HG03135 (cell line): ENCODE measurements at regions not wholly inside any gene's neighbourhood (a gene's known extent, or its start where the extent isn't known, plus 50 kb on each side); places are given as distances from the start of the nearest gene placed in this dataset.
A peak's percentile ranks its signal among the peaks of the same experiment; 100 is the strongest.

Source experiments
- ATAC-seq: cut with Tn5 transposase; IDR thresholded peaks from one replicate; pipeline ENCODE4 v1.9.1; 2021; ENCODE audit warnings: mild to moderate bottlenecking, moderate library complexity; ENCODE audit not compliant: unreplicated experiment

DNA sequence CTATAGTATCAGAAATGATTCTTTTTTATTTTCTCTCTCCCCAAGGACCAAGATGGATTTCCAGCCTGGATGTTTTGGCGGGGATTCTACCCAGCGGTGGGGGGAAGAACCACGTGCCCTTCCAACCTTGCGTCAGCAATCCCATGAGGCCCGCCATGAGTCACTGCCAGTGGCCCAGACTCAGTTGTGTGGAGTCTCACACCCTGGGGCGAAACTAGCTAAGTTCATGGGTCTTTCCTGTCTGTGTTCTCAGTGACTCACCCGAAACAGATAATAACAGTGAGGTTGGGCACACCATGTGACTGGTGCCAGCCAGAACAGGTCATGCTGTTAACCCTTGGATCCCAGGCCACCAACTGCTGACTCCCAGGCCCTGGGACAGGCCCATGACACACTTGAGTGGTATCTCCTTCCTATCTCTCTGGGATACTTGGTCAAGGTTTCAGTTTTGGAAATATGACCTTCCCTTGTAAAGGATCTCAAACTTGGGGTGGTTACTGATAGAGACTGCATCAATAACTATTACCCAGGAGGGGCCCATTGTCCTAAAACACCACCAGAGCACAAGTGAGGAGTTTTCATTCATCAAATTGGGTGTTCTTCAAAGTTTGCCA lies 98.0 kb upstream of the DUSP10 start:
- peak; percentile 78 for ATAC-seq

DNA sequence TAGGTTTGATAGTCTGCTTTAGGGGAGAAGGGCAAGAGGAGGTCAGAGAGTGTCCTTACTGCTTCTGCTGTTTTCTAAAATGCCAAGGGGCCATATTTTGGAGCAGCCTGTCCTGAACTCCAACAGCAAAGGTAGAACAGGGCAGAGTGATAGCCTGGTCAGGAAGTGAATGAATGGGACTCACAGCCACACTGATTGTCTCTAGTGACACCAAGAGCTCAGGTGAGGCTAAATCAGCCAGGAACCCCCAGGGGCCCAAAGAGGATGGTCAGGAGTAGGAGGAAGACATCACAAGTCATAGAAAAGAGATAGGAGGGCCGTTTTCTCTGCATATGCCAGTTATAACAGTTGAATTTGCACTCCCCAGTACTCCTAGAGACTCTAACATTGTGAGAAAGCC lies 97.4 kb upstream of the DUSP10 start:
- ATAC-seq: peak; percentile 11

DNA sequence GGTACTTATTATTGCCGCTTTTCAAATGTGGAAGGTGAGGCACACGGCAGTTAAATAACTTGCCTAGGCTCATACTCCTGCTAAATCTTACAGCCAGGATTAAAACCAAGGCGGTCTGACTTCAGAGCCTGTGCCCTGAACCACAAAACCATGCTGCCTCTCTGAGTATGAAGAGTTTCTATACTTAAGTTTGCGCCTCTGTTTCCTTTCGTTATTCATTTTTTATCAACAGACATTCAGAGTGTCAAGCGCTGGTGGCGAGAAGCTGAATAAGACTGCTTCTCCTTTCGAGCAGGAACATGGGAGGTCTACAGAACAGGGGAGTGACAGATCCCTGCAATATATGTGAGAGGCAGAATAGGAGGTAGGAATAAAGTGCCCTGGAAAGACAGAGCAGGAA lies 96.0 kb upstream of the DUSP10 start:
- ATAC-seq: peak; percentile 45

DNA sequence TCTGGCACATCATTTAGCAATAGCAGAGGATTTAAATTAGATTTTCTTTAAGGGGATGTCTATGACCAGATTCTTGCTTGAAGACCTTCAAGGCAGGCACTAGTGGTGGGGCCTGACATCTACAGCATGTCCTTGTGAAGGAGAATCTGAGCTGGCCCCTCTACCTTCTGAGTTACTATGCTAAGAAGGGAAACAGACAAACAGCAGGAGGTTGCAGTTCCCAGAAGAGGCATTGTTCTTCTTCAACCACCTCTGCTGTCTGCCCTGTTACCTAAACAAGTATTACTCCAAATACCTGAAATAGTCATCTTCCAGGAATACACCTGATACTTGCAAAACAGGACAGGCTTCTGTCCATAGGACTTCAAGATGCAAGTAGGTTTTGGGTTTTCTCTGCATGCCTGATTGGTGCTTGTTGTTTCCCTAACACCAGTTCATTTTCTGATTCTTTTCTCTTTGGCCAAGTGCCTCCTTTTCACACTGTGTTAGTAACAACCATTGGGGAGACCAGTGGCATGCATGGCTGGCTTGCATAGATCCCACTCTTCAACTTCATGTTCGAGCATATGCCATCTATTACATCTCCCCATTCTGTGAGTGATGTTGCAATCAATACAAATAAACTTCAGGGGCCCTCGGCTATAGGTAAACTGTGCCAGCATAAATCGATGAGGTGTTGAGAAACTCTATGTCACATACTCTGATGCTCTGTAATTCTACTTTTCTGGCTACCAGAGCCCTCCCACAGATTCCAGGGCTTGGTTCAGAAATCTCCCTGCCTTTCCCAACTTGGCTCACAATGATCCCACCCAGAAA lies 93.0 kb upstream of the DUSP10 start:
- ATAC-seq: no peak

DNA sequence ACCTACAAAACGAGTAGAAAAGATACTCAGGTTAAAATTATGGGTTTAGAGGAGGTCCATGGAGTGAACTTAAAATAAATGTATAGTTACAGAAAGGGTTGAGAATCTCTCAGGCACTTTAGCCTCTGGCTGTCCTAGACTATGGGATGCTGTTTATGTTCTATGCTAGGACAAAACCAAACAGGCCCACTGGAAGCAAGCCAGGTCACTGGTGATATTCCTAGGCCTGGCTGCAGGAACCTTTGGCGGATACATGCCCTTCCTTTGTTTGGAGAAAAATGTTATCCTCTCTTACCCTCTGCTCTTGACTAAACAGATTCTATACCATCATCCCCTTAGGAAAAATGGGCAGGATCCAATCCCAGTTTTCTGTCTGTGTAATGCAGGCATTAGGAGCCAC lies 90.7 kb upstream of the DUSP10 start:
- no peak for ATAC-seq

DNA sequence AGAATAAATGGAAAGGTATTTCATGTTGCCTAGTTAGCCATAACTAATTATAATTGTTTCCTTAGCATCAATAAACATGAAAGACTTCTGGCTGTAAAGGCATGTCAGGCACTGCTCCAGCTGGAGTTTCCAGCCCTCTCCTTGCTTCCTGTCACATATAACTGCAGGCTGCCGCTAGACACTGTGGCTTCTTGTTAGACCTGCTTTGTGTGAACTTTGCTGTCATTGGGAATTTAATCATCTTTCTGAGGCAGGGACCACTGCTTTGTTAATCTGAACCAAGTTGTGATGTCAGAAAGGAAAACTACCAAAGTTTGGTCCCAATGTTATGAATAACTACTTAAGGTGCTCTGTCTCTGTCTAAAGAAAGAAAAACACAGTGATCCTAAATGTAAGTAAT lies 90.3 kb upstream of the DUSP10 start:
- no peak for ATAC-seq

DNA sequence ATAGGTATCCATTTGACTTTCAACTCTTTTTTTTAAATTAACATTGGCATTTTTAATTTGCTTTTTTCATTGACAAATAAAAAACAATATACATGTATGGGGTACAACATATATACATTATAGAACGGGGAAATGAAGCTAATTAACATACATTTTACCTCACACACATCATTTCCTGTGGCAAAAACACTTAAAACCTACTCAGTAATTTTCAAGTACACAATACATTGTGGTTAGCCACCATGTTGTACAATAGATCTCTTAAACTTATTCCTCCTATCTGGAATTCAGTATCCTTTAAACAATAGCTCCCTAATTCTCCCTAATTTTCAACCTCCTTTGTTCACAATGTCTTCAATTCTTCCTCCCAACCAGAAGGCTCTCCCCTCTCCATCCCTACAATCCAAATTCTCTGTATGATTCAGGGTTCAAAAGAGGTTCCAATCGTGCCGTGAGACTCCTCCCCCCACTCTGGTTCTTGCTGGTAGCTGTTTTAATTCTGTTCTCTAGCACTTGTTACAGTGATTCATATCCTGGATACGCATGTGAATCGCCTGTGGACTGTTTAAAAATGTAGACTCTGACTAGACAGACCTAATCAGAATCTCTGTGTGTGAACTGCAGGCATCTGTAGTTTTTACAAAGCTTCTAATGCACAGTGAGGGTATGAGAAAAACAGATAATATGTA lies 87.6 kb upstream of the DUSP10 start:
- no peak for ATAC-seq

DNA sequence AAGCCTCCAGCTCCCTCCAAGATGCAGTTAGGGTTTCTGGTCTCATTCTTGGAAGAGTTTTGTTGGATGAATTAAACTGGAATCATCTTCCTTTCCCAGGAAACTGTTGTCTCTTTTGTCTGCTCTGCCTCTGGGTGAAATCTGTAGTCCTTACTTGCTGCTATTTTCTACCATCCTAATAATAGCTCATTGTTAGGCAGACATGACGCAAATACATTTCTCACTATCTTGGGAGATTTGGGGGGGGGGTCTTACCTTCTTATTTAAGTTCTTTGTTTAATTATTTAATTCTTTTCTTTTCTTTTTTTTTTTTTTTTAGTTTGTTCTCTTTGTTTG lies 85.4 kb upstream of the DUSP10 start:
- ATAC-seq: no peak

DNA sequence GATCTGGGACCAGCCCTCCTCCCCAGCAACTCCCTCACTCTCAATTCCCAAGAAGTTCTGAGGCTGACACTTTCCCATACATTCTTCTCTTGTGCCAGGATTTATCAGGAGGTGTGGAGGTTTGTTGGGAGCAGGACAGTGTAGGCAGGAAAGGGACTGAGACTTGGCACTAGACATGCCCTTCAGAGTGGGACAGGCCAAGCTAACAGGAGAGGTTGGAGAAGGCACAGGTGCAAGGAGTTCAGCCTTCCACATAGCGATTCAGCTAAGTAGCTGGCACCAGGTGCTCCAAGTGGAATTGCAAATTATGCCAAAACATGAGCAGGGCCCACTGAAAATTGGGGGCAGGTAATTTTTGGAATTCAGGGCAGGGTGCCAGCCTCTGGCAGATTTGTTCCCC lies 83.0 kb upstream of the DUSP10 start:
- ATAC-seq: no peak

DNA sequence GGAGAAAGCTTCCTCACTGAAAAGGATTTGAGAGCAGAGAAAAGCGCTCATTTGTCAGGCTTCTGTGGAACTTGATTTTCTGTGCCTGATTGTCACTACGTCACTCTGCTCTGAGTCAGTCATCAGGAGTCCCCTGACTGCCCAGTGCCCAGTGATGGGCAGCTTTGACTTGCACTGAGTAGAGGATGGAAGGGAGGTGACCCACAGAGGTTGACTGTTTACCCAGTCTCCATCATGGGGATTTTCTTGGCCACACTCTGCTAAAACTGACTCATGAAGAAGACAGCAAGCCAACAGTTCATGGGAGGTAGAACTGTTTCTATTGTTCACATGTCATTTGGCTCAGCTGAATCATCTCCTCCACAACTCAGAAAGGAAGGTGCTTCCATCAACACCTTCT lies 82.1 kb upstream of the DUSP10 start:
- ATAC-seq: no peak

DNA sequence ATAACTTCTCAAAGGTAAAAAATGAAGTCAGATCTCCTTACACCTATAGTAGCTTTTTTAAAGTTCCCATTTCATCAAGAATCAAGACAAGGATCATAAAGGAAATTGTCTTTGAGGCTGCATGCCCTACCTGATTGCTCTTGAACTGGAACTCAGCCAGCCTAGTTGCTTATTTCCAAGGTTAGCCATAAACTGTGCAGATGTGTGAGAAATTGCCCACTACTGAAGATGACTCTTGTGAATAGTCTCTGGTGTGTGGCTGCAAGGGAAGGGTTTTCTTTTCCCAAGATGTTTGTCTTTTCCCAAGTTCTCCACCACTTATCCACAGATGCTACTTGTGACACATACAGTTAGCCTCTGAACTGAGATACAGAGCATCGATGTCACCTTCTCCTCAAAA lies 81.7 kb upstream of the DUSP10 start:
- ATAC-seq: peak; percentile 27

DNA sequence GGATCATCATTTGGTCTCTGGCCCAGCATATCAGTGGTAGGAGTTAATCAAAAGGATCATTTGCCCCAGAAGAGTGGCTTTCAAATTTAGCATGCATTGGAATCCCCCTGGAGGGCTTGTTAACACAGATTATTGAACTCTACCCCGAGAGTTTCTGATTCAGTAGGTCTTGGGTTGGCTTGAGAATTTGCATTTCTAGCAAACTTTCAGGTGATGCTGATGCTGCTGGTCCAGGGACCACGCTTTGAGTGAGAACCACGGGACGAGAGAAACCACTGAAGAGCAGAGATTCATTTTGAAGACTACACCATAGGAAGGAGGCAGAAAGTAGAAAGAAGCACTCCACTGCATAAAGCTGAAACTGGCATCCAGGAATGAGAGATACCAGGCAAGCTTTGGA lies 81.3 kb upstream of the DUSP10 start:
- ATAC-seq: peak; percentile 66

DNA sequence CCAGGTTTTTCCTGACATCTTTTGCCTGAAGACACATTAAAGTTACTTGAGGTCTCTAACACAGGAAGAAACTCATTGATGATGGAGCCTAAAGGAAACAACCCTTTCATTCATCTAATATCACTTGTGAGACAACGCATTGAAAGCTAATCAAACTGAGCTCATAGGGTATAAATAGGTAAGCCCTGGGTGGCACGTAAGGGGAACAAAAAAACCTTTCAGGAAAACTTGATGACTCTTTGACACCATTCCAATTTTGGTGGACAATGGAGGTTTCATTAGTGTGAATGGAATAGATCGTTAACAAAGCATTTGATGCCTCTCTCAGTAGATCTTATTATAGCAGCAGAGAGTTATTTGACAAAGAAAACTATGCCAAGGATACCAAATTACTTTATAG lies 80.7 kb upstream of the DUSP10 start:
- ATAC-seq: no peak

DNA sequence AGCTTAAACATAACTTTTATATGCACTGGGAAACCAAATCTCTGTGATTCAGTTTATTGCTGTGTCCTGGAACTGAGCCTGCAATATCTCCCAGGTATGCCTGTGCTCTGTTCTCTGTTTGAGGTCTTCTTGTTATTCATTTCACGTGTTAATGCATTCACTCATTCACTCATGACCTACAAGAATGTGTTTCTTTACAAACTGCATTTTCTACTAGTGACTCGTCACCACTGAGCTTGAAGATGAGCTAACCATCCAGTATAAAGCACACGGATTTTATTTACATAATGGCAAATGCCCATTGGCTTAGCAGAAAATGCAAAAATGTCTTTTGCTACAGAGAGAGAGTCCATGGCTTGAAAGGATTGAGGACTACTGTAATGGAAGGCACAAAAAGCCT lies 75.0 kb upstream of the DUSP10 start:
- no peak for ATAC-seq

DNA sequence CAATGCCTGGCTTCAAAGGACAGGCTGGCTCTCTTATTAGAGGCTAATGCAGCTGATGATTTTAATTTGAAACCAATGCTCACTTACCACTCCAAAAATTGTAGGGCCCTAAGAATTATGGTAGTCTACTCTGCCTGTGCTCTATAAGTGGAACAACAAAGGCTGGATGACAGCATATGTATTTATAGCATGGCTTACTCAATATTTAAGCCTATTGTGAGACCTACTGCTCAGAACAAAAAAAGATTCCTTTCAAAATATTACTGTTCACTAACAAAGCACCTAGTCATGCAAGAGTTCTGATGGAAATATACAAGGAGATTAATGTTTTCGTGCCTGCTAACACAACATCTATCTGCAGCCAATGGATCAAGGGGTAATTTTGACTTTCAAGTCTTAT lies 73.8 kb upstream of the DUSP10 start:
- no peak for ATAC-seq

DNA sequence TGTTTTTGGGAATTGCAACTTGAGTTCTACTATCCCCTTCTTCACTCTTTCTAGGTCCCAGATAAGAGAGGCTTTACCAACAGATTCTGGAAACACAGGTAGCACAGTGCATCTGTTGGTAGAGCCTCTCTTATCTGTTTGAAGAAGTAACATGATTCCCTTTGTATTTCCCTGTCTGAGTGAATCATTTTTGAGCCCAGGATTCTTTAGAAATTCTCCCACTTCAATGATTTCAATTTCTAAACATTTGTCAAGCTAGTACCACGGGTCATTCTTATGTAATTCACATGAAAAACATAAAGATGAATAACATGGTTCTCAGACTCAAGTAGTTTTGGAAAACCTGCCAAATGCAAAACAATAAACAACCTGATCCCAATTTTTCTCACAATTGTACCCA lies 72.0 kb upstream of the DUSP10 start:
- no peak for ATAC-seq

DNA sequence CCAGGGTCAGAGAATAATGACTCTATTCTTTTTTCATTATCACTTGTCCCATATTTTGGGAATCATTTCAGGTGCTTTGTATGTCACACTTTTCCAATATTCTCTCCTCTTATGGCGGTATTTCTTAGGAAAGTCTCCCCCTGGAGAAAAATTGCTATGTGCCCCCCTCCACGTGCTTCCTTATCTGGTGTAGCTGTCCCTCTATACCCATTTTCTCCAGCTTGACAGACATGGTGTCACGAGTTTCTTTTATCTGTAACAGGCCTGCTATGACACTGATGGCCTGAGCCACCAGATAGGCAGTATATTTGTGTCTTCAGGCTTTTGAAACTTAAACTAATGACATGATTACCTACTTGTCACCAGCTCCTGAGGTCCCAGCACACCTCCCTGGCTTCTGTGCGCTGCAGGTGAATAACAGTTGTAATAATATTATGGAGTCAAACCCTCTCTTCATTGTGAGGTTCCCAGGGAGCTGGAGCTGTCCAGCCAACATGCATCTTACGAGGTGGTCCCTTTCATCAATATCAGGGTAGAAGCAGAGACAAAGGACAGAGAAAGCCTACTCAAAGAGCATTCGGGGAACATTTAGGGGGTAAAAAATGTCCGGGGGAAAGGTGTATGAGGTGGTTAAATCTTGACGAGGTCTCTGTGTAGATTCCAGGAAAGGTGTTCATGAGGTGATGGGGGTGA lies 71.2 kb upstream of the DUSP10 start:
- no peak for ATAC-seq

DNA sequence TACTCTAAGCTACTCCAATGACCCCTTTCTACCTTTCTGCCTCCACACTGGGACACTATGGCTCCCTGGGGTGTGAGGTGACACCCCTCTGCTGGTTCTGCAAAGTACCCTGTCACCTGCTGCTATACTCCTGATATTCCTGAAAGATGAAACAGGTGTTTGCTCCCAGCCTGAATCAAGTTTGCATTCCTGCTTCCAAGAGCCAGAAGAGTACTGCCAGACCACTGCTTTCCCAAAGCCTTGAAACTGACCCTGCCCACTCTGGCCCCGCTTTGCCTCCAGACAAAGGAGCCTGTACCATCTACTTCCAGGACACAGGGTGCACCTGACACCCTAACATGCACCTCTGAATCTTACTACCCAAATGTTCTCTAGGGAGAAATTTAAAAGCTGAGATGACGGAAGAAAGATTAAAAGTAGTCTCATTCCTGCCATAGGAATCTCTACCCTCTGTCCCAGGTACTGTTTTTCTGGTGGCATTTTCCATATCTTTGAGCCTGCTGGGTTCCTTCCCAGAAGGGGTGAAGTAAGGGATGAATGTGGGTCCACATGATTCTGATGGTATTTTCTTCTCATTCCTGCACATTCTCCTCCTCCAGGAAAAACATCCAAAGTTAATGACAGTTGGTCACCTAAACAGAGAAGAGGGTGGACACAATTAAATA lies 70.3 kb upstream of the DUSP10 start:
- ATAC-seq: no peak

DNA sequence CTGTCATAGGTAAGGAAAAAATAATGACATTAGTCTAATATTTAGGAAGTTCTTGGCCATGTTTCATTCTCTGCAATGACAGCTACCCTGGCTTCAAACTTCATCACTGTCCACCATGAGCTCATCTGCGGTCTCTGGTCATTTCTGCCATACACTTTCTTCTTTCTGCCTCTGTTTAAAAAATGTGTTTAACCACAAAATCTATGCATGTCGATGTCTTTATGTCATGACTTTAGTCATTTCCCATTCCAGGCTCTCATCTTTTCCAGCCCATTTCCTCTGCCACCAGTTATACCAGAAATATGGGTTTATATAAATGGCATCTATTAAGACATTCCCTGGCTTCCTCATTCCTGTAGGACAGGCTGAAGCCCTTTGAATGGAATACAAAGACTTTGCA lies 68.5 kb upstream of the DUSP10 start:
- no peak for ATAC-seq

DNA sequence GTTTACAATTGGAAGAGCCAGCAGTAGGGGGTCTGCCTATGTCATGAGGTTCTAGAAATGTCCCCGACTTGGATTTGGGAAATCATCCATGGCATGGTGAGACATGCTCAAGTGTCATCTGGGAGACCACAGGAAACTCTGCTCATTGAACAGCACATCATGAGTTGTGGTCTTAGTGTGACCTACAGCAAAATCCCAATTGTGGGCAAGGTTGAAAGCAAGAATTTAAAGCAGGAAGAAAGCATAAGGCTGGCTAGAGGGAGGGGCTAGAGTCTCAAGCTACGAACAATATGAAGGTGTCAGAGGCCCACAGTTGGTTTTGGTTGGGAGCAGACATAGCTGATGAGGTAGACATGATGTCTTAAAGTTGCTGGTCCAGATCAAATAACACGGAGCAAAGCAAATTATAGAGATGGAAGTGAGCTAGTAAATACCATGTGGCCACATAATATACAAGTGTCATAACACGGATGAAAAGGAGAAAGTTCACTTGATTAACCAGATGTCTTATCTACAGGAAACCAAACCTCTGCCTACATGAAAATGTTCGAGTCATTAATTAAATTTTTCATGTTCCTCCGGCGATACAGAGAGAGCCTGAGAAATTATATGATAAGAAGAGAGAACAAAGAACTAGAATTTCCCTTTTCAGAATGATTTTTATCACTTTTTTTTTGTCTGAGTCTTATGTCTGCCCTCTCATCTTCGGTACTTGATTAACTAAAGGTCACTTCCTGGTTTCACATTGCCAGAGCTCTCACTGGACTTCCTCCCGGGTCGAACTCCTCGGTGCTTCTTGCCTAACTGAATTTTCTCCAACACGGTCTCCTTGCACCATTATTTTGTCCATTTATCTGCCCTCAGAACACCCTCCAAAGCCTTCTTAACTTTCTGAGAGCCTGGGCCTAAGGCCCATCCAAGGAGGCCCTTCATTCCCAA lies 67.5 kb upstream of the DUSP10 start:
- peak; percentile 63 for ATAC-seq
